ENCODE measurements at regions not wholly inside any gene's neighbourhood (a gene's known extent, or its start where the extent isn't known, plus 50 kb on each side); places are given as distances from the start of the nearest gene placed in this dataset.
"Not testable (repeated sequence)": the region's sequence is repeated elsewhere in the genome, so short reads cannot be mapped to it uniquely, and the experiment has no call there.

DNA sequence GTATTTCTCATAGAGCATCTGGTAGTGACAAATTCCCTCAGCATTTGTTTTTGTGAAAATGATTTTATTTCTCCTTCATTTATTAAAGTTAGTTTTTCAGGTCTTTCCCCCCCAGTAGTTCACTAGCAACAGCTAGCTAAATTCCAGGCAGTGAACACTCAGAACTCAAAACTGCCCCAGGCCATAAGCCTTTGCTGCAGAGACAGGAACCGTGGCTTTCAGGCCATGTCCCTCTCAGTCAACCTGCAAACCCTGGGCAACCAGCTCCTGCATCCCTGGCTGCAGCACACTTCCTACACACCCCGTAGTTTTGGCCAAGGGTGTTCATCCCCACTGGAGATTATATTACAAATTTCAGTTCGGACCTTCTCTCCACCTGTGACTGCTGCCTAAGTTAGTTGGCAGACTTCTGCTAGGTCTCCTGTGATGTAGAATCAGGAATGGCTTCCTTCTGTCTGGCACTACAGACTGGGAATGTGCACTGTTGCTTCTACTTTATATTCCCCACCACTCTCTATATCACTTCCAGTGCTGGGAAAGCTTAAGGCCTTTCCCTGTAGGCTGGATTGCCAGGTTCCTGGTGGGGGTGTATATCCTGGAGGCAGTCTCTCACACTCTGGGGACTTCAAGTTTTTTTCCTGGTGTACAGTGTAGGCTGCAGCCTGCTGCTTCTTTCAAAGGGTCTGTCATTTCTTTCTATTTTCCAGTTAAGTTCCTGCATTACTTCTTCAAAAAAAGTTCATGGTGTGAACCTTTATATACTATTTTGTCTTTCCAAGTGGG is 924.4 kb upstream of the LRFN5 start:
- DNase-seq = no peak

DNA sequence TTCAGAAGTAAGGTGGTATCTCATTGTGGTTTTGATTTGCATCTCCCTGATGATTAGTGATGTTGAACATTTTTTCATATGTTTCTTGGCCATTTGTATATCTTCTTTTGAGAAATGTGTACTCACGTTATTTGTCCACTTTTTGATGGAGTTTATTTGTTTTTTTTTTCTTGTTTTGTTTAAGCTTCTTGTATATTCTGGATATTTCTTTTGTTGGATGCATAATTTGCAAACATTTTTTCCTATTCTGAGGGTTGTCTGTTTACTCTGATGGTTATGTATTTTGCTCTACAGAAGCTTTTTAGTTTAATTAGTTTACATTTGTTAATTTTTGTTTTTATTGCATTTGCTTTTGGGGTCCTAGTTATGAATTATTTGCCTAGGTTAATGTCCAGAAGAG is 927.4 kb upstream of the LRFN5 start:
- no peak for DNase-seq

DNA sequence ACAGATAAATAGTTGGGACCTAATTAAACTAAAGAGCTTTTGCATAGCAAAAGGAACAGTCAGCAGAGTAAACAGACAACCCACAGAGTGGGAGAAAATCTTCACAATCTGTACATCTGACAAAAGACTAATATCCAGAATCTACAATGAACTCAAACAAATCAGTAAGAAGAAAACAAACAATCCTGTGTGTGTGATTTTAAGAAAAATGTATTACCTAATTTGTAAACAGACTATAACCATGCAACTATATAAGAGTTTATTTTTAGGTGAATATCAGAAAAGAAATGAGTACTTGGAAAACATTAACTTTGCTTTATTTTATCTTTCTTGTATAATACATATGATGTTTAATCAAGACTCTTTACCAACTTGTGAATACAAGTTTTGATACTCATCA is 929.5 kb upstream of the LRFN5 start:
- DNase-seq = not testable (repeated sequence)

DNA sequence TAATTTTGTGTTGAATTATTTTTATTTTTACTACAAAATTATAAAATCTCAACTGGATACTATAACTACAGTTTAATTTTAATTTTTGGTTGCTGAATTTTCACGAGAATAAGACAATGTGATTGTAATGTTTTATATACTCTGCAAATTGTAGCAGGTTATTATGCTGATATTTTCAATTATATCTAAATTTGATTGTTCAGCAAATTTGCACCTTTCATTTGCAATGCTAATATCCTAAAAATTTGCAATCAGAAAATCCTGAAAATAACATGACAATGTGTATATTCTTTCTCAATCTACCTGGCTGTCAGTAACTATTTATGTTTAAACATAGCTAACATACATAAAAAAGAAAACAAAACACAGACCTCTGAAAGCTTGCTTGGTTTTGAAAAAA is 932.2 kb upstream of the LRFN5 start:
- no peak for DNase-seq

DNA sequence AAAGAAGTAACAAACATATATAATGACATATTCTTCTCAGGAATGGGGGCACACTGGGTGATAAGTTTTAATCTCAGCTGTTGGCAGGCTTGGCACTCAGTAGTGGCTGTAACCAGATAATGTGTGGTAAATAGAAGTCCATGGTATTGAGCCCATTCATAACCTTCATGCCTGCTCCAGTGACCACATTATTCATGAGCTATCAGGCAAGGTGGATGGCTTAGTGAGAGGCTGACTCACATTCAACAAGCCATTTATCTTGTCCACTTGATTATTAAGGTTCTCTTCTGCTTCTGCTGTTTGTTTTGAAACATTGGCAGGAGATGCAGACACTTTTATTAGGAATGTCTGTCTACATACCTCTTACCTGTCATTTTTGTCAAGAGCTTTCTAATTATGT is 950.4 kb upstream of the LRFN5 start:
- DNase-seq = no peak

DNA sequence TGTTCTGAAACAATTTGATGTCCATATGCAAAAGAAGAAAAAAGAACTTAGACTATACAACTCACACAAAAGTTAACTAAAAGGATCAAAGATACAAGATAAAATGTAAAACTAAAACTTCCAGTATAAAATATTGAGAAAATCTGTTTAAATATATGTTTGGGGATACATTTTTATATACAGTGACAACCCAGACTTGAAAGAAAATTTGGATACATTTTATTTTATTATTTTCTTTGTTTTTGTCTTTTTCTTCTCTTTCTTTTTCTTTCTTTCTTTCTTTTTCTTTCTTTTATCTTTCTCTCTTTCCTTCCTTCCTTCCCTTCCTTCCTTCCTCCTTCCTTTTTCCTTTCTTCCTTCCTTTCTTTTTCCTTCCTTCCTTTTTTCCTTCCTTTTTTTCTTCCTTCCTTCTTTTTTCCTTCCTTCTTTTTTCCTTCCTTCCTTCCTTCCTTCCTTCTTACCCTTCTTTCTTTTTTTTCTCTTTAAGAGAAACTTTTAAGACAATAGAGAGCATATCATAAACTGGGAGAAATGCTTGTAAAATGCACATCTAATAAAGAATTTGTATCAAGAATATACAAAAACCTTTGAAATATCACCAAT is 954.5 kb upstream of the LRFN5 start:
- no peak for DNase-seq

DNA sequence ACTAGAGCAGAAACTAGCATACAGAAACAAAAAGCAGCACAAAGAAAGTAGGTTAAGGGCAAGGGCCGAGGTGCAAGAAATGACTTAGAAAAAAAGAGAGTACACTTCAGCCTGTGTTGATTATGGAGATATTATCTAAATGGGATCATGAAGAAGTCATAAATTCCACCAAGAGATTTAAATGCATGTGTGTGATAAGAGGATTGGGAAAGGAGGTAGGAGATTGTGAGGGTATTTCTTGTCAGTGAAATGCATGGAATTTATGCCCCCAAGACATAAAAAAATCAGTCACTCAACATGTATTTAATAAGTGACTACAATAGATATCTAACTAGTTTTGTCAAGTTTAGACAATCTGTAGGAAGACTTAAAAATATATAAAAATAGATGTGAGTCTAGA is 976.2 kb upstream of the LRFN5 start:
- no peak for DNase-seq

DNA sequence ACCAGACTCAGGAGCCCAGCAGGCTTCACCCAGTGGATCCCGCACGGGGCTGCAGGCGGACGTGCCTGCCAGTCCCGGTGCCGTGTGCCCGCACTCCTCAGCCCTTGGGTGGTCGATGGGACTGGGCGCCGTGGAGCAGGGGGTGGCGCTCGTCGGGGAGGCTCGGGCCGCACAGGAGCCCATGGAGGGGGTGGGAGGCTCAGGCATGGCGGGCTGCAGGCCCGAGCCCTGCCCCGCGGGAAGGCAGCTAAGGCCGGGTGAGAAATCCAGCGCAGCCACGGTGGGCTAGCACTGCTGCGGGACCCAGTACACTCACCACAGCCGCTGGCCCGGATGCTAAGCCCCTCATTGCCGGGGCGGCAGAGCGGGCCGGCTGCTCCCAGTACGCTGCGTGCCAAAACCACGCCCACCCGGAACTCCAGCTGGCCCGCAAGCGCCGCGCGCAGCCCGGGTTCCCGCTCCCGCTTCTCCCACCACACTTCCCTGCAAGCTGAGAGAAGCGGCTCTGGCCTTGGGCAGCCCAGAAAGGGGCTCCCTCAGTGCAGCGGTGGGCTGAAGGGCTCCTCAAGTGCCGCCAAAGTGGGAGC is 977.0 kb upstream of the LRFN5 start:
- DNase-seq = not testable (repeated sequence)

DNA sequence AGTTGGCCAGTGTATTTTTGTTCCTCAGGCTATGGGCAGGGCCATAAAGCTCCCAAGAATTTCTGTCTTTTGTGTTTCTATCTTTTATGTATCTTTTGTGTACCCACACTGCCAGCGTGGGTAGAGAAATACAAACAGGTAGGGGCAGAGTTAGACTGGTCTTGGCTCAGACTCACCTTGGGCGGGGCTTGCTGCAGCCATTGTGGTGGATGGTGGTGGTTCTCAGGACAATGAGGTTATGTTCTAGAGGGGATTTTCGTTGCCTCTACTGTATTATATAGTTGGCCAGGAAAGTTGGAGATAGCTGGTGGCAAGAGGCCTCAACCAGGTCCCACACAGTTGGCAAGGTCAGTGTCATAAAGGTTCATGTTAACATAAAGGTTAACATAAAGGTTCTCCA is 977.5 kb upstream of the LRFN5 start:
- DNase-seq = no peak

DNA sequence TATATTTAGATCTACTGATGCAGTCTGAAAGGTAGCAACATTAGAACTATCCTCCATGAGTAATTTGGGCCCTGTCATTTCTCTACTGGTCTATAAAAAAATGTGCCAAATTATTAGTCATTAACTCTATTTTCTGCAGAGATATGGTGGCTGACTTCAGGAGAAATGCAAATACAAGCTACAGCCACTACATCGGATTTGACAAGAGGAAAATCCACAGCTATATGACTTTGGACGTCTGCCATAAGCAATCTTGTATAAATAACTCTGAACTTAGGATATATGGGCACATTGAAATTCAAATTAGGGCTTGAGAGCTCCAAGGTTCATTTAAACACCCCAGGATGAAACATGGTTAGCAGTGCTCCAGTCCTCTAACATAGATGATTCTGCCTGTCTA is 983.0 kb upstream of the LRFN5 start:
- no peak for DNase-seq

DNA sequence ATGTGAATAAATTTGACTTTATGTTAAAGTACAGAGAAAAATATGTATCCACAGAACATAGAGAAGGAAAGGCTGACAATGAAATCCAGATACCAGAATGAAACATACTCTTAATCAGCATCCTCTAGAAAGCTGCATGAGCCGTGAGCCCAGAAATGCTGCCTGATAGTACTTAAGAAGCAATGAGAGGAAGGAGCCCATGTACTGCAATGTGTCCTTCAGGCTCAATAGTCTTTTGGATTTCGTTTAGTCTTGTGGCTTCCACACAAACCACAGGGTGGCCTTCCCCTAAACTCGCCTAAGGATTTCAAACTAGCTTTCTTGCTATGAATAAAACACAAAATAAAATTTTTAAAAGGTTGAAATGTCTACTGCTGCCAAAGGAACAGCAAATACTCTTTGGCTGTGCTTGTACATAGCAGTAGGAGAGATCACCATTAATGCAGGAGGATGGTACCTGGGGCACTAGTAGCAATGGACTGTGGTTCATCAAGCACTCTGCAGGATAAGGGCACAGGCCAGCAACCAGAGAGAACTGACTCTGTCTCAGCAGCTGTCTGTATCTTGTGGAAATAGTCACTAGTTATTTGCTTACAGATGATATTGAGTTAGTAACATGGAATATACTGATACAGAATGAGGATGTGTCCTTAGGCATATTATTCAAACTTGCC is 988.3 kb upstream of the LRFN5 start:
- DNase-seq = no peak

DNA sequence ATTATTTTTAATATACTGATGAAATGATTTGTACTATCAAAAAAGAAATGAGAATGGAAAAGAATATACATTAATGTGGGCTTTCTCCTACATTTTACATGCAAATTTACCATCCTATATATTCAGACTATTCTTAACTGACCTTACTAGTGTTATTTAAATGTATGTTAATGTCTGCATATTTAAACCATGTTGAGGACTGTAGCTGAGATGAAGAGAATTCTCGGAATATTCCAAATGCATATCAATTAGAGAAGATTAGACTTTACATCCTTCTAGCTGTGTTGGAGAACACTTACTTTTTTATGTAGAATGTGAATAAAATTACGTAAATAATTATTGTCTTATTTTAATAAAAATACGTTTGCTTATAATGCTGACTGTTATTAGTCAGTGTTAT is 990.1 kb upstream of the LRFN5 start:
- DNase-seq = no peak

DNA sequence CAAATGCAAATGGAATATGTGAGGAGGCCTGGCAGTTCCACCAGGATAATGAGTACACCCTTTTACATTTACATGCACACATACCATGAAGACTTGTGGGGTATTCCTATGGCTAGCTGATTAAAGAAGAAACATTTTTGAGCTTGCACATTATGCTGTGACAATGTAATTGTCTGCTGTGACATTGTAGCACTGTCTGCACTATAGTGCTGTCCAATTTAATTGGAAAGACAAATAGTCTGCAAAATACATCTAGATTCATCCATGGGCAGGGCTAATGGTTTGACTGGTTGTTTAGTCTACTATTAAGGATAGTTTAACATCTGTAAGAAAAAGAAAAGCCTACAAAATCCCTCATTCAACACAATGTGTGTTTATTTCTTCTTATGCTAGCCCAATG is 1005.6 kb upstream of the LRFN5 start:
- DNase-seq = no peak

DNA sequence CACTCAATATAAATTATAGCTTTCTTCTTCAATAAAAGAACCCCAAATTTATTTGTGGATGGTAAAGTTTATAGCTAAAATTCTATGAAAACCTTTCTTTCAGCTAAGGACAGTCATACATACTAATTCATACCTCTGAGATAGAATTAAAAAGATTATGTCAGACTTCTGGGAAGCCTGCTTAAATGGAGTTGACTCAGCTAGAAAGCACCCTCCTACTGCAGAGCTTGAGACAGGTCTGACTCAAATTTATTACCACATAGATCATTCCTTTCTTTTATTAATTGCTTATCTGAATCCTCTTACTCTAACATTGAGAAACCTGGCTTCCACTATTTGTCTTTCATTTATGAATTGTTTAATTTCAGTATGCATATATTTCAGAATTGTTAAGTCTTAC is 1007.0 kb upstream of the LRFN5 start:
- DNase-seq = no peak

DNA sequence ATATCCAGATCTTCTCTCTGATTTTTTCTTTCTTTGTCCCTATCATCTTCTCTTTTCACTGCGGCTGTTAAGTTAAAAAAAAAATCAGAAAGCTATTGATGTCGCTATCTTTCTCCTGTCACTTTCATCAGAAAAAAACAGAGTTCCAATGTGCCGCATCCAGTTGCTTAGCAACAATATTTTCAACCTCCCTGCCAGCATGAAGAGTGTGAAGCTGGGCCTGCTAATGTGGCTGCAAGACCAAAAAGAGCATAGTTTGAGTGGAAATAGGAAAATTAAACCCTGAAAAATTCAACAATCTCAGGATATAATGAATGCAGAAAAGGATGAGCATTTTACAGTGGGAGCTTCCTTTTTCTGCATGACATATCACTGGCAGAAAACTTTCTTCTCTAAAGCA is 1025.4 kb upstream of the LRFN5 start:
- no peak for DNase-seq

DNA sequence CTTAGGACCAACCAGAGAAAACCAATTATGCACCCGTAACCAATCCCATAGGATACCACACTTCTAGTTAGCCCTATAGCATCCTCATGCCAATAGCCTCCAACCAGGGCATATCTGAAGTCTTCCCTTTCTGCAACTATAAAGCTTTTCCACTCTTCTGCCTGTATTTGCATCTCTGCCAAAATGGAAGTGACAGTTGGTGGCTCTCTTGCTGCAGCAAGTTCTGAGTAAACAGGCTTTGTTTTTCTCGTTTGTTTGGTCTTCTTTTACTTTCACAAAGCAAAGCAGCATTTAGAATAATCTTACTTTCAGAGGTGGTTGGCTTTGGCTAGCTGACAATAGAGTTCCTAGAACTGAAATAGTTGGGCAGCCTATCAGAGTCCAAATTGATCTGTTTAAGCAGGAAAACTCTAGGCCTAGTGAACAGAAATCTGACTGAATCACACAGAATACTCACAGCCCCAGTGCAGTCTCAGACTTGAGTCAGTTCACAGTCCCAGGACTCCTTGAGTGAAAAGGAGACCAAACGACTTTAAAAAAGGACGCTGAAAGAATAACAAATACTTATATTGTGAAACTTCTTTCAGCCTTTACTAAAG is 1029.7 kb upstream of the LRFN5 start:
- DNase-seq = no peak

DNA sequence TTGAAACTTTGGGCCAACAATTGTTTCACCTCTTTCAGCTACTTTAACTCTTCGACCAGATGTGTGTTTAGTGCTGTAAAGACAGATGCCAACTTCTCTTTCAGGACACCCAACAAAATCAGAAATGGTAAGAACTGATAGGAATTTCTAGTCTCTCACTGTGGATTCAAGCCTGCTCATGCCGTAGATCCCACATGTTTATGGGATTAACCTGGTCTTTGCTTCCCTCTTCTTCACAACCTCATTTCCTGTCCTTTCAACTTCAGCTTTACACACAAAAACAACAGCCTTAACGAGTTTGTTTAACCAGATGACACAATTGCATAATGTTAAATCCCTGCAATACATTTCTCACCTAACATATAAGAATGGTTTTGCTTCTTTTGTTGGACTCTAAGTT is 1031.9 kb upstream of the LRFN5 start:
- DNase-seq = no peak

DNA sequence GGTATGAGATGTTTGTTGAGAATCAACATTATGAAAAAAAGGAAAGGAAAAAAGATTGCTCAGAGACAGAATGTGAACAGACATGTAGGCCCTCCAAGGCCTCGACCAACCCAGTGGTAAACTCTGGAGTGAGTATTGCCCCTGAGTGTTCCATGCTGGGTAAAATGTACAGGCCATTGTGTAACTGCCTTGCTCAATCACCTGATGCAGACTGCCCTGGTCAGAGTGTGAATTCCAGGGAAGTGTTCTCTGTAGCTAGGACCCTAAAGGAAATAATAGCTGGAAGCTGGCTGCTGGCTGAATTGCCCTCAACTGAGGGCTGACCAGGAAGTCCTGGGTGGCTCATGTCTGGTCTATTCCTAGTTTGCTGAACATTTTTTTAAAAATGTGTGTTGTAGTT is 1081.4 kb upstream of the LRFN5 start:
- DNase-seq = no peak

DNA sequence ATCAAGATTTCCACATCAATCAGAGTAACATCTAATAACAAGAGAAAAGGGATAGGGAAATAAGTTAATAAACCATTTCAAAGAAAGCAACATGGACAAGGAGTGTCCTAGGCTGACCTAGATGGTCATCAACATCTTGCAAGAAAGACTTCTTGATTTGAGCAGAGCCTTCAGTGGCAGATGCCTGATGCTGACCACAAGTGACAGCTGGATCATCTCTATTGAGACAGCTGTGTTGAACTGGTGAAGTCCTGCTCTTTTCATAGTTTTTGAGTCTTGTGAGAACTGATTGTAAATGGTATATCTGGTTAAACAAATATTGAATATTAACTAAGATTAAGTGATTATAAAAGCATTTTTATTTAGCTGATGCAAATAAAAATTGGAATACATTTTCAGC is 1083.6 kb upstream of the LRFN5 start:
- no peak for DNase-seq

DNA sequence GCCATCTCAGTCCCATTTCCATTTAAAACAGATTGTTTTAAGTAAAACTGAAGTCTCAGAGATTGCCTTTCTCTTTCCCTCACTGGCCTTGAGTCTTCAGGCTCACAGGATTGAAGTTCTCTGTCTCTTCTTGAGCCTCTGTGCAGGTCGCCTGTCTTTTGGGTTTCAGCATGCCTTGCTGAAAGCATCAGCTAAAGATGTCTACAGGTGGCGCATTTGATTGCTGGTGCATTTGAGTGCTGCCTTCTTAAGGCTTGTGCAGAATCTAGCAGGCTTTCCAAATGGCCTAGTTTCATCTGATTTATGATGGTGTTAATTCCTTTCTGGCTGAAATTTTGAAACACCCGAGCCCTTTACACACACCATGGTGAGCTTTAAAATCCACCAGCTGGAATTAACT is 1062.2 kb upstream of the FBXO33 start:
- DNase-seq = no peak

DNA sequence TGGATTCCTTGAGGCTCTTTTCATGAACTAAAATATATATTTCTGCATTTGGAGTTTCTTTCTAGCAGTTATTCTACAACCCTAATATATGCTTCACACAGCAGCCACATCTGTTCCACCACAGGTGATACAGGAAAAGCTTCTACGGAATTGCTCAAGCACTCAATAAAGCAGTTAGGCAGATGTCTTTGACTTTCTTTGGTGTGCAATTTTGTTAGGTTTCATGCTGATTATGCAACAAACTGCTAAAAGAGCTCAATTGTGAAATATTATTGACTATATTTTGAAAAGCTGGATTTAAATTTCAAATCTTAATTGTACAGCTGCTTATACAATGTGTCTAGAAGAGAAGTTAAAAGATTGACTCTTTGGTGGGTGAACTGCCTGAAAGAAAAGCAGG is 1055.6 kb upstream of the FBXO33 start:
- no peak for DNase-seq

DNA sequence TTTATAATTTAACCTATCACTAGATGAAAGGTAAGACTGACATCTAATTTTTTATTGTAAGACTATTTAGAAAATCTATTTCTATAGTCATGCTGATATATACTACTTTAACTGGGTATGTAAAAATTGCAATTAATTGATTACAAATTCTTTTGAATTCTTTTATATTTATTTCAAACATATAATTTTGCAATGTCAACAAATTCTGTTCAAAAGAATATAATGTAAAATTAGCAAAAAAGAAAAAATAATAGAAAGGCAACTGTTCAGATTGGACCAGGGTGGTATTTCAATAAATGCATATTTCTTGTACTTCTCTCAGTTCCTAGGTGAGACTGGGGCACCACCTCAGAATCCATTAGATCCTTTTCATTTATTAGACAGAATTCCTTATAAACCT is 1053.5 kb upstream of the FBXO33 start:
- DNase-seq = no peak

DNA sequence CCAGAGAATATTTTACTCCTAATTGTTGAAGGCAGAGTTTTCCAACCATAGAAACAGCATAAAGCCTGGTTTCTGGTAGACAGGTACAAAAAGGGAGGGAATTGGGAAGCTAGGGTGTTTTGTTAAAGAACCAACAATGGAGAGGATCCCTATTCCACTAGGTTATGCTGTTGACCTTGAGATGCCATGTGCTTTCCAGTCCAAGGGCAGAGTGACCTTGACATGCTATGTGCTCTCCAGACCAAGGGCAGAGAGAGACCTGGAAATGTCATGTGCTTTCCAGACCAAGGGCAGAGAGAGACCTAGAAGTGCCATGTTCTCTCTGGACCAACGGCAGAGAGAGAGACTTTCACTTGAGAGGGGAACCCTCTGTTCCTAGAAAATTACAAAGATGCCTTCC is 1043.8 kb upstream of the FBXO33 start:
- no peak for DNase-seq

DNA sequence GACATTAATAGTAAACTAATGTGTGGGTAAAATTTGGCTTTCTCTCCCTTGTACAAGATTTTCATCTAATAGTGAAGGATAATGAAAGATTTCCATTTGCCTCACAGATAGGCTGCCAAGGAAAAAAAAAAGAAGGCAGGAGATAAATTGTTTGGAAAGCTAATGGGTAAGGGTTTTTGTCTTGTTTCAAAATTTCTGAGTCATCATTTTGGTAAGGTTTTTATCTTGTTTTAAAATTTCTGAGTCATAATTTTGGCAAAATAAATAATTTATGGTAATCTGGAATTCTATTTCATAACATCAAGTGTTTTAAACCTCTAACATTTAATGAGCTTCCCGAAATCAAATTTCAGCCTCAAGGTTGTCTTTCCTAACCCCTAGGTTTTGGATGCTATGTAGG is 1035.7 kb upstream of the FBXO33 start:
- DNase-seq = no peak
